H1 (cell line): ENCODE measurements at regions not wholly inside any gene's neighbourhood (a gene's known extent, or its start where the extent isn't known, plus 50 kb on each side); places are given as distances from the start of the nearest gene placed in this dataset.

Experiments used
- CEBPB ChIP-seq: IDR thresholded peaks from 2 replicates; pipeline ENCODE4 v1.6.1; 2012; ENCODE audit warnings: low read depth, low read length
- CTCF ChIP-seq, 3 experiments: IDR thresholded peaks; 1 replicate in 2 of 3; 2 replicates in 1 of 3; pipeline versions ENCODE4 v1.5.1 to v1.6.1; 2011; ENCODE audit warnings: low read length in 3 of 3, mild to moderate bottlenecking in 3 of 3, inconsistent platforms in 2 of 3, low read depth in 1 of 3, moderate library complexity in 1 of 3; ENCODE audit not compliant: insufficient read depth in 1 of 3; ENCODE audit errors: control extremely low read depth in 1 of 3
- JUN ChIP-seq: IDR thresholded peaks from 2 replicates; pipeline ENCODE4 v1.6.1; 2011; ENCODE audit warnings: low read depth, mild to moderate bottlenecking, improper control_type of control experiment, low read length
- JUND ChIP-seq: IDR thresholded peaks from 2 replicates; pipeline ENCODE4 v1.6.1; 2011; ENCODE audit warnings: mild to moderate bottlenecking, improper control_type of control experiment, low read length
- KDM1A ChIP-seq: fragments of 200-600, 300-600 bp; sonication (generic); IDR thresholded peaks from 2 replicates; pipeline ENCODE4 v1.7.1; 2016; ENCODE audit warnings: mild to moderate bottlenecking, low read length, borderline replicate concordance
- POLR2A ChIP-seq, 2 experiments: IDR thresholded peaks; 1 replicate in 1 of 2; 2 replicates in 1 of 2; pipeline ENCODE4 v1.6.1; 2011; ENCODE audit warnings: low read depth in 2 of 2, low read length in 2 of 2, mild to moderate bottlenecking in 2 of 2; ENCODE audit errors: control extremely low read depth in 1 of 2
- TAF1 ChIP-seq: IDR thresholded peaks from 2 replicates; pipeline ENCODE4 v1.6.1; 2011; ENCODE audit warnings: mild to moderate bottlenecking, low read depth, low read length

- TF ChIP-seq POLR2A (IDR thresholded peaks at IDR 0.05; ENCODE audit: control extremely low read depth in 1 of 2, low read depth in 2 of 2, low read length in 2 of 2) (no peak), CEBPB (no peak), TAF1 (no peak), JUN (no peak), CTCF (IDR thresholded peaks at IDR 0.05; ENCODE audit: control extremely low read depth in 1 of 3, insufficient read depth in 1 of 3, low read depth in 1 of 3, low read length in 3 of 3) (no peak), KDM1A (no peak), JUND (no peak)
Measured at GRCh38 chr3:146948186-146948585, 343.0 kb upstream of the PLSCR5 start.
